ENCODE measurements at regions not wholly inside any gene's neighbourhood (a gene's known extent, or its start where the extent isn't known, plus 50 kb on each side); places are given as distances from the start of the nearest gene placed in this dataset.

DNA sequence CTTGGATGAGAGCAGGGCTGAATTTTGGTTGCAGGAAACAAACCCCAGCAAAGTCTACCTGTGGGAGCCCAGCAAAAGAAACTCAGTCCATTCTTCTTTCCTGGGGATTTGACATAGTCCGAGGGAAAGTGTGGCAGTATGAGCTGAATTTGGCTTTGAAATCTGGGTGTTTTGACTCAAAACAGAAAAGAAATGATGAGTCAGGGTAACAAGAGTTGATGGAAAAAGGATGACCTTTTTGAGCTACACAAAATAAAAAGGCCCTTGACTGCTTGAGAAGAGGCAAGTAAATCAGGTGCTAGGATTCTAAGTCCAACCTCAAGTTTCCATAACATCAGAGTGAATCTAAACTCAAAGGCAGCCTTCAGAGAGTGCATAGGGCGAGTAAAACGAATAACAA, 163.3 kb upstream of the BMP2 start:
- Histone ChIP-seq H3K9me3 (ENCODE audit: low read depth) (no peaks in the 10 kb centered on the region), H3K36me3 (no peaks in the 10 kb centered on the region), H3K4me3 (no peak overlapping the region), H3K27me3 (no peaks in the 10 kb centered on the region), H3K4me1 (ENCODE audit: low read depth) (peaks cover 23% of the 10 kb centered on the region), H3K27ac (no peak overlapping the region)
- no peak for DNase-seq (ENCODE audit: low read depth in 1 of 2, low spot score in 1 of 2)
- TF ChIP-seq, protein P1, sequence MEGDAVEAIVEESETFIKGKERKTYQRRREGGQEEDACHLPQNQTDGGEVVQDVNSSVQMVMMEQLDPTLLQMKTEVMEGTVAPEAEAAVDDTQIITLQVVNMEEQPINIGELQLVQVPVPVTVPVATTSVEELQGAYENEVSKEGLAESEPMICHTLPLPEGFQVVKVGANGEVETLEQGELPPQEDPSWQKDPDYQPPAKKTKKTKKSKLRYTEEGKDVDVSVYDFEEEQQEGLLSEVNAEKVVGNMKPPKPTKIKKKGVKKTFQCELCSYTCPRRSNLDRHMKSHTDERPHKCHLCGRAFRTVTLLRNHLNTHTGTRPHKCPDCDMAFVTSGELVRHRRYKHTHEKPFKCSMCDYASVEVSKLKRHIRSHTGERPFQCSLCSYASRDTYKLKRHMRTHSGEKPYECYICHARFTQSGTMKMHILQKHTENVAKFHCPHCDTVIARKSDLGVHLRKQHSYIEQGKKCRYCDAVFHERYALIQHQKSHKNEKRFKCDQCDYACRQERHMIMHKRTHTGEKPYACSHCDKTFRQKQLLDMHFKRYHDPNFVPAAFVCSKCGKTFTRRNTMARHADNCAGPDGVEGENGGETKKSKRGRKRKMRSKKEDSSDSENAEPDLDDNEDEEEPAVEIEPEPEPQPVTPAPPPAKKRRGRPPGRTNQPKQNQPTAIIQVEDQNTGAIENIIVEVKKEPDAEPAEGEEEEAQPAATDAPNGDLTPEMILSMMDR (IDR thresholded peaks at IDR 0.05; ENCODE audit: low read depth, low read length): no peak

DNA sequence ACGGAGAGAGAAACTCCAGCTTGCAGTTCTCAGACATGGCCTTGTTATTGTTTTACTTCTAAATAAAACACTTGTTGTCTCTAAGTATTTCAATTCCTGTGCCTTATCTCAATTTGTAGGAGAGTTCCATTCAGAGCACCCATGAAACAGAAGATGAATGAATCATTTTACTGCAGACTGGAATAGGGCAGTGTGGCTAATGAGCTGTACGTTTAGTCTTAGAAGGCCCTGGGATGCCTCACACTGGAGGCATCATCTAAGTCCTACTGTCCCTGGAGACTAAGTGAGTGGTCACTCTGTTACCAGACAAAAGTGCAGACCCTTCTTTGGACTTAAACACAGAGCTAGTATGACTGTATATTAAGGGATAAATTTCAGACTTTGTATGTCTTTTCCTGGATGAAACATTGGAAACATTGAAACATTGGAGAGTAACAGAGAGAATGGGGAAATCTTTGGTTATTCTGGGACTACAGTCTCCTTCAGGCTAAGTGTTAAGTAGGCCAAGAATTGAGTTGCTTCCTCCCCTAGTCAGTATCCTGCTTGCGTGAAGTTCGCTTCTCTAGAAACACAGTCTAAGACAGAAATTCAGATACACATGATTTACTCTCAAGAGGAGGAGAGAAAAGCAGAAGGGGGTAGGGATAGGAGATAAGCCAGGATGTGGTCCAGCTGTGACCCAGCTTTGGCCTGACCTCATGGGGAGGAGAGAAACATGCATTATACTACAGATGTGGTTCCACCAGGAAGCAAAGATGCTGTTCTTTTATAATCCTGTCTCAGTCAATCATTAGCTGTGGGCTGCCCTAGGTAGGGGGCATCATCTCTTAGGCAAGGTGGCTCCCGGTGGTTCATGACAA, 167.4 kb upstream of the BMP2 start:
- Histone ChIP-seq H3K27me3 (no peaks in the 10 kb centered on the region), H3K4me3 (no peak overlapping the region), H3K9me3 (ENCODE audit: low read depth) (no peaks in the 10 kb centered on the region), H3K27ac (peak overlapping the region; percentile 8), H3K4me1 (ENCODE audit: low read depth) (peaks cover 50% of the 10 kb centered on the region), H3K36me3 (no peaks in the 10 kb centered on the region)
- TF ChIP-seq, protein P1 (IDR thresholded peaks at IDR 0.05; ENCODE audit: low read depth, low read length): no peak
- no peak for DNase-seq (ENCODE audit: low read depth in 1 of 2, low spot score in 1 of 2)

DNA sequence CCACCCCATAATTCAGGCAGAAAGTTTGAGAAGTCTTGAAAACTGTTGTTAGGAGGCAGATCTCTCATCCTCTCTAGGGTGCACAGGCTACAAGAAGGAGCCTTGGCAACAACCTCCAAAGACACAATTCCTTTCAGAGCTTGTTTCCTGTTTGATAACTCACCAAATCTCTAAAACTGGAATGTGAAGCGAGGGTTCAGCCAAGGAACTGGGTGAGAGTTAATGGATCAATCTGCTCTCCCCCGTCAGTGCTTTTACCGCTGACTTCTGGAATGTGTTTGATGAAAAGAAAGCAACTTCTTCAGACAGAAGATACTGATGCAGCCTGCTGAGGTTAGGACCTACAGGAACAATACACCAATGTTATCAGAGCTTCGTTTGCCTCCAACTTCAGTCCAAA, 171.8 kb upstream of the BMP2 start:
- TF ChIP-seq, protein P1 (IDR thresholded peaks at IDR 0.05; ENCODE audit: low read depth, low read length): no peak

DNA sequence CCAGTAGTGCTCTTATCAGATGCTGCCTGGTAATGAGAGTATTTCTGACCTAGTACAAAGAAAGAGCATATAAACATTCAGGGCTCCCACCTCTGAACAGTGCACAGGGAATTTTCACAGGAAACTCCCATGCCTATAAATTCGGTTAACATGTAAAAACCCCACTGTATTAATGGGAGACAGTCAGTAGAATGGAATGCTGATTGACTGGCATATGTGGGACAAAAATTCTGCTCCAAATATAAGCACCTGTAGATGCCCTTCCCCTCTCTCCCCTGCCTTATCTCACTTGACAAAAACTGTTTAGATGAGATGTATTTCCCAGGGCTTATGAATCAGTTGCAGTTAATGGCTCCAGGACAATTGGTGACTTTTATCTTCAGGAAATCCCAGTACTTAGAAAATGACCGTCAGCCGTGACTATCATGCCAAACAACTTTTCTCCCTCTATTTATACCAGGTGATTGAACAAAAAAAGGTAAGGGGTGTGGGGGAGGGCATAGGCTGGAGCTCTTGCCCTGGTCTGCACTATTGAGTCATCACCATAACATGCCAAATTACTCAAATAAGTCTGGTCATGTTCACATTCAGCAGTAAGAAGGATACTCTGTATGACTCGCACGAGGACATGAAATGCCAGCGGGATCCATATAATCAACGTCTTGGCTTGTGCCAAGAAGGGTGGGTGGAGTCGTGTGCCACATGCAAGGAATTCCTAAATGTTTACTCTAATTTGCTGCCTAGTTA, 176.4 kb upstream of the BMP2 start:
- Histone ChIP-seq H3K27me3 (no peaks in the 10 kb centered on the region), H3K9me3 (ENCODE audit: low read depth) (no peaks in the 10 kb centered on the region), H3K4me1 (ENCODE audit: low read depth) (peaks cover 22% of the 10 kb centered on the region), H3K4me3 (no peak overlapping the region), H3K36me3 (no peaks in the 10 kb centered on the region), H3K27ac (no peak overlapping the region)
- DNase-seq (ENCODE audit: low read depth in 1 of 2, low spot score in 1 of 2): peak in 1 of 2 donors; percentile 69
- TF ChIP-seq, protein P1 (IDR thresholded peaks at IDR 0.05; ENCODE audit: low read depth, low read length): no peak

More for the DNA sequence above, 171.8 kb upstream of the BMP2 start:
- Histone ChIP-seq H3K27me3 (no peaks in the 10 kb centered on the region), H3K4me1 (ENCODE audit: low read depth) (peaks cover 44% of the 10 kb centered on the region), H3K4me3 (no peak overlapping the region), H3K9me3 (ENCODE audit: low read depth) (no peaks in the 10 kb centered on the region), H3K36me3 (no peaks in the 10 kb centered on the region), H3K27ac (peak overlapping the region; percentile 81)
- peak; percentile 35 to 91 for DNase-seq (ENCODE audit: low read depth in 1 of 2, low spot score in 1 of 2)

DNA sequence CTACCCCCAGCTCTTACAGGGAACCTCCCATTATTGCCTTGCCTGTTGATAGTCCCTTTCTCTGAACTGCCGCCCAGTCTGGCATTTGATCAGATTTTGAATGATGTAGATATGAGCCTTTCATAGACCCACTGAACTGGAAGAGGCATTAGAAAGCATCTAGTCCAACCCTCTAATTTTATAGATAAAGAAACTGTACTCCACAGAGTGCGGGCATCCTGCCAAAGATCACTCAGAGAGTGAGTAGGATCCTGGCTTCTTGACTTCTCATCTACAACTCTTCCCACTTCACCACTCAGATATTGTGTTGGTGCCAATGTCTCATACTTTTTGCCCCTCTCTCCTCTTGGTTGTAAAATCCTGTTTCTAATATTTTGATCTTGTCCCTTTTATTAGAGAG, 179.2 kb upstream of the BMP2 start:
- no peaks in the 10 kb centered on the region for H3K27me3 ChIP-seq
- no peak overlapping the region for H3K4me3 ChIP-seq
- H3K27ac ChIP-seq: peak overlapping the region; percentile 13
- H3K4me1 ChIP-seq (ENCODE audit: low read depth): peaks cover 9% of the 10 kb centered on the region
- H3K36me3 ChIP-seq: no peaks in the 10 kb centered on the region
- TF ChIP-seq, protein P1 (IDR thresholded peaks at IDR 0.05; ENCODE audit: low read depth, low read length): no peak
- DNase-seq (ENCODE audit: low read depth in 1 of 2, low spot score in 1 of 2): peak; percentile 43 to 74
- no peaks in the 10 kb centered on the region for H3K9me3 ChIP-seq (ENCODE audit: low read depth)

Measured in cardiac muscle cell (in vitro differentiated cells and primary cell).